ENCODE measurements at regions not wholly inside any gene's neighbourhood (a gene's known extent, or its start where the extent isn't known, plus 50 kb on each side); places are given as distances from the start of the nearest gene placed in this dataset.

- intact Hi-C loops (cut with micrococcal nuclease; ENCODE audit: unreplicated experiment): no loop called here
- no peak for TF ChIP-seq CTCF (conservative IDR thresholded peaks at IDR 0.05; ENCODE audit: low read length)
- no peak for TF ChIP-seq EZH2phosphoT487 (IDR thresholded peaks at IDR 0.05; ENCODE audit: borderline replicate concordance, low read depth, low read length)
Measured at GRCh38 chr10:118497227-118497626, 98.2 kb downstream of the PRLHR start.

GRCh38 chr10:118496525-118496924 is 98.9 kb downstream of the PRLHR start:
- intact Hi-C loops (cut with micrococcal nuclease; ENCODE audit: unreplicated experiment): no loop called here
- CTCF ChIA-PET (ENCODE audit: unreplicated experiment): no interaction called here
- Histone ChIP-seq H3K27ac (ENCODE audit: low read depth, low read length, poor library complexity, severe bottlenecking) (no peak overlapping the region), H3K9me3 (ENCODE audit: low read length) (no peaks in the 10 kb centered on the region), H3K4me3 (ENCODE audit: low read depth, low read length, poor library complexity, severe bottlenecking) (no peak overlapping the region), H3K36me3 (ENCODE audit: insufficient read depth, low read length) (no peaks in the 10 kb centered on the region), H3K9me2 (ENCODE audit: insufficient read depth, low read length) (no peaks in the 10 kb centered on the region), H3K79me2 (ENCODE audit: insufficient read depth, low read depth, low read length) (no peaks in the 10 kb centered on the region), H3K4me1 (ENCODE audit: insufficient read depth, low read length, poor library complexity, severe bottlenecking) (no peaks in the 10 kb centered on the region), H2AFZ (ENCODE audit: low read length) (no peak overlapping the region), H3K4me2 (ENCODE audit: low read length) (no peak overlapping the region), H4K20me1 (ENCODE audit: insufficient read depth, low read length) (no peaks in the 10 kb centered on the region)
- no TSS peak for BruUV-seq (replicated peaks)
- POLR2A ChIA-PET: no interaction called here
- no peak for DNase-seq (ENCODE audit: low spot score)
- TF ChIP-seq EZH2phosphoT487 (IDR thresholded peaks at IDR 0.05; ENCODE audit: borderline replicate concordance, low read depth, low read length) (no peak), CTCF (conservative IDR thresholded peaks at IDR 0.05; ENCODE audit: low read length) (no peak)

More at GRCh38 chr10:118497227-118497626, 98.2 kb downstream of the PRLHR start:
- POLR2A ChIA-PET: no interaction called here
- no peak for DNase-seq (ENCODE audit: low spot score)
- Histone ChIP-seq H3K4me1 (ENCODE audit: insufficient read depth, low read length, poor library complexity, severe bottlenecking) (no peaks in the 10 kb centered on the region), H3K9me2 (ENCODE audit: insufficient read depth, low read length) (no peaks in the 10 kb centered on the region), H3K27ac (ENCODE audit: low read depth, low read length, poor library complexity, severe bottlenecking) (no peak overlapping the region), H3K4me3 (ENCODE audit: low read depth, low read length, poor library complexity, severe bottlenecking) (no peak overlapping the region), H2AFZ (ENCODE audit: low read length) (no peak overlapping the region), H3K36me3 (ENCODE audit: insufficient read depth, low read length) (no peaks in the 10 kb centered on the region), H3K4me2 (ENCODE audit: low read length) (no peak overlapping the region), H3K79me2 (ENCODE audit: insufficient read depth, low read depth, low read length) (no peaks in the 10 kb centered on the region), H4K20me1 (ENCODE audit: insufficient read depth, low read length) (no peaks in the 10 kb centered on the region), H3K9me3 (ENCODE audit: low read length) (no peaks in the 10 kb centered on the region)
- CTCF ChIA-PET (ENCODE audit: unreplicated experiment): no interaction called here
- no TSS peak for BruUV-seq (replicated peaks)

GRCh38 chr10:118495499-118495898 is 99.9 kb downstream of the PRLHR start:
- H3K36me3 ChIP-seq (ENCODE audit: insufficient read depth, low read length): no peaks in the 10 kb centered on the region
- intact Hi-C loops (cut with micrococcal nuclease; ENCODE audit: unreplicated experiment): no loop called here
- DNase-seq (ENCODE audit: low spot score): no peak
- H3K79me2 ChIP-seq (ENCODE audit: insufficient read depth, low read depth, low read length): no peaks in the 10 kb centered on the region
- TF ChIP-seq EZH2phosphoT487 (IDR thresholded peaks at IDR 0.05; ENCODE audit: borderline replicate concordance, low read depth, low read length) (no peak), CTCF (conservative IDR thresholded peaks at IDR 0.05; ENCODE audit: low read length) (no peak)
- H3K4me3 ChIP-seq (ENCODE audit: low read depth, low read length, poor library complexity, severe bottlenecking): no peak overlapping the region
- H3K4me2 ChIP-seq (ENCODE audit: low read length): no peak overlapping the region
- ChIA-PET POLR2A (interaction anchor here (0.5 kb wide), 1 partner anchor 44 kb away, joined by 4 read pairs; no protein-coding TSS in a partner anchor), CTCF (ENCODE audit: unreplicated experiment) (no interaction called here)
- H3K9me3 ChIP-seq (ENCODE audit: low read length): no peaks in the 10 kb centered on the region
- H3K9me2 ChIP-seq (ENCODE audit: insufficient read depth, low read length): no peaks in the 10 kb centered on the region
- H3K27ac ChIP-seq (ENCODE audit: low read depth, low read length, poor library complexity, severe bottlenecking): no peak overlapping the region
- no peak overlapping the region for H2AFZ ChIP-seq (ENCODE audit: low read length)
- BruUV-seq (replicated peaks): no TSS peak
- no peaks in the 10 kb centered on the region for H3K4me1 ChIP-seq (ENCODE audit: insufficient read depth, low read length, poor library complexity, severe bottlenecking)
- H4K20me1 ChIP-seq (ENCODE audit: insufficient read depth, low read length): no peaks in the 10 kb centered on the region

Data from OCI-LY7 (cell line).